Stimulated activated CD4-positive, alpha-beta T cell treated with anti-CD3 and anti-CD28 coated beads, Interleukin-12 subunit alpha, Interleukin-12 subunit beta, amount 100 ng/mL, for 48 hours (primary cell): ENCODE measurements at regions not wholly inside any gene's neighbourhood (a gene's known extent, or its start where the extent isn't known, plus 50 kb on each side); places are given as distances from the start of the nearest gene placed in this dataset.

Source experiments
- DNase-seq, 3 donors: peaks; one replicate each; pipeline ENCODE4 v3.0.0-alpha.2; 2020; ENCODE audit warnings: low read depth in 2 of 3, low spot score in 1 of 3

DNA sequence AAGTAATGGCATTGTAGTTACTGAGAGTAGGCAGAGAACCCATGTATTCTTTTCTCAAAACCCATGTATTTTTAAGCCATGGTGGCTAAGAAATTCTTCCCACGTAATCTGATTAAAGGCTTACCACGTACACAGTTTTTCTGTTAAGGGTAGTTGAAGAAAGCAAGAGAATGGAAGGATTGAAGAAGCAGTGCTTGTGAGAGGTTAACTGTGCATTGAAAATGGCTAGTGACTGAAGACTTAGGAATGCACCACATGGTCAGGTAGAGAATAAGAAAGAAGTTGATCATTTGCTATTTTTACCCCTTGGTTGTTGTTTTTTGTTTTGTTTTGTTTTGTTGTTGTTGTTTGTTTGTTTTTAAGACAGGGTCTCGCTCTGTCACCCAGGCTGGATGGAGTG, 178.9 kb upstream of the SNX7 start:
- no peak for DNase-seq

DNA sequence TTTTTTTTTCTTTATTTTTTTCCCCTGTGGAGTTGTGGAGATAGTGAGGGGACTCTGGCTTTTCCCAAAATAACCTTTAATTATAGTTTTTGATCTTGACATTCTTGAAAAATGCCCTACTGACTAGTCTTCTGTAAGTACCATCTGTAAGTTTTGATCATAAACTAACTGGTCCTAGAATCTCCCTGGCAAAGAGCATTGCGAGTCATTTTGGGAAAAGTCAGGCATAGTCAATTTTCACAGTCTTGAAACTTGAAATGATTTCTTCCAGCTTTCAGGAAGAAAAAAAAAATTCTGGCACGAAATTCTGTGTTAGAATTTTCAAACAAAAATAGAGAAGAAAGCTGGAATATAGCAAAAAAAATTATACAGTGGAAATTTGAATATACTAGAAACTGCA, 181.2 kb upstream of the SNX7 start:
- no peak for DNase-seq

DNA sequence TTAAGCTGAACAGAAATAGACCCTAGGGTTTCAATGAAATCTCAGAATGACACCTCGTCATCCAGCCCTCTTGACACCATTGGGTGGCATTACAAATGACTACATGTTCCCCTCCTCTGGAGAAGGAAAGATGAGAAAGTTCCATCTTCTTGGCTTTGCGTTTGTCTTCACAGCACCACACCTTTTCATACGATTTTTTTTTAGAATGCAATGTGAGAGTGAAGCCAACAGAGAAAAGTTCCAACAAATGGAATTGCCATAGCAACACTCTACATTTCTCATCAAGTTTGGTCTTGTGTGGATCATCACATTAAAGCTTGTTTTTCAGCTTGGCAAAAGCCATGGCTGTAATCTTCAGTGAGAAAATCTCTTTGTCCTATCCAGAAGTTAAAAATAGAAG, 183.4 kb upstream of the SNX7 start:
- no peak for DNase-seq

DNA sequence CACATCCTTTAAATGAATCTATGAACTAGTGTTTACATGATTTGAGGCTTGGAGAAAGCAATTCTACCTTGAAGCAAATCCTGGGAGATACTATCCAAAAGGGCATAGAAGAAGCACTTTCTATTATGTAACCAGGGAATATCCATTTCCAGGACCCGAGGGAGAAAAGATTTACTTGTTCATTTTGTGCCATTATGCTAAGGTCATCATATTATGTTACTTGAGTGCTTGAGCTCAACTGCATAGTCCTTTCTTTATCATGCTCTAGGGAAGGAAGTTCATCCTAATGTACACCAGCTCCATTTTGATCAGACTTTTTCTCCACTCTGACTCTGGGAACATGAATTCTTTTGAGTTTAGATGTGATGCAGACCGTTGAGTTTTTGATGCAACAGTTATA, 188.6 kb upstream of the SNX7 start:
- no peak for DNase-seq

DNA sequence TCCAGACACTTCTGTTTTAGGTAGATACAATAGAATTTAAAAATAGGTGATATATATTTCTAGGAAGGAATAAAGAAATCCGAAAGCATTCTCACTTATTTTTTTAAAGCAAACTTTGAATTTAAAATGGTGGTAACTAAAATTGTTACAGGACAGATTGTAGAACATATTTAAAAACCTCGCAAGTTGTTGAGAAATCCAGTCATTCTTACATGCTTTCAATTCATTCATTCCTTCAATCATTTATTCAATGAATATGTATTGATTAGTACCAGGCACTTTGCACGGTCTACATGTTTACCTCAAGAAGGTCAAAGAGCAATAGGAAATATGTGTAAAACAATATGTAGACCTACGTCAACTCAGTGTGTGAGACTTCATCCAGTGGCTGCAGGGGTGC, 189.9 kb upstream of the SNX7 start:
- no peak for DNase-seq

DNA sequence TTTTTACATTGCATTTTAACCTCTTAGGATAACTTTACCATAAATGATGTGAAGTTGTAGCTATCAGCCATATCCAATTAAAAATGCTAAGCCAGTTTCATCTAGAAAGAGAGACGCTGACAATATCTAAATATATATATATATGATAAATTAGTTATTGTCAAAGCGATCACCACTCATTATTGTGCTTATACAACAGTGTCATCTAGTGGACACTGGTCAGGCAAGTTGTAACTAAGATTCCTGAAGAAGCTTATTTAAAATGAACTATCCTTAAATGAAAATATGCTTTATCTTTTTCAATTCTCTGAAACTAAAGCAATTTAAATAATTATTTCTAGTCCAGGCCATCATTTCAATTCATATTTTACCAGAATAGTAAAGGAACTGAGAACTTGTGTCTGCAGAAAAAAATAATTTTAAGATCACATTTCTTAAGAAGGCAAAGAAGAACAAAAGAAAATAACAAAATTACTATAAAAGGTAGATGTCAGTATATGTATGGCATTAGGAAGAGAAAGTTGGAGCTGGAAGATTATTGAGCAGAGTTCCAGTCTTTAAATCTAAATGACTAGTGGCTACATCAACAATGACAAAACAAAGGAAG, 193.3 kb upstream of the SNX7 start:
- DNase-seq = no peak

DNA sequence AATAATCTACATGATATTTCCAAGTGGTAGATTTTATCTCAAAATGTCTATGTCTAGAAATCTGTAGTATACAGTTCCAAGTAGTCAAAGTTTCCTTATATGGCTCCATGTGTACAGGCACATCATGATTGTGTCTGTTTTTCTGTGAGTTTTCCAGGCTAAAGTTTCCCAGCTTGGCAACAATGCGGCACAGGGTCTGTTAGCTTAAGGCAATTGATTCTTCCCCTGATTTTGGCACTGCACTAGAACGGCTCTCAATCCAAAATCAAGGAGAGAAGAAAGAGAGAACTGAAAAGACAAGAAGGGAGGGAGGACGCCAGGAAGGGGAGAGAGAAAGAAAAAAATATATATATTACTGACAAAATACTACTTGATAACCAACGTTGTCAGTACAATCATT, 193.9 kb upstream of the SNX7 start:
- no peak for DNase-seq

DNA sequence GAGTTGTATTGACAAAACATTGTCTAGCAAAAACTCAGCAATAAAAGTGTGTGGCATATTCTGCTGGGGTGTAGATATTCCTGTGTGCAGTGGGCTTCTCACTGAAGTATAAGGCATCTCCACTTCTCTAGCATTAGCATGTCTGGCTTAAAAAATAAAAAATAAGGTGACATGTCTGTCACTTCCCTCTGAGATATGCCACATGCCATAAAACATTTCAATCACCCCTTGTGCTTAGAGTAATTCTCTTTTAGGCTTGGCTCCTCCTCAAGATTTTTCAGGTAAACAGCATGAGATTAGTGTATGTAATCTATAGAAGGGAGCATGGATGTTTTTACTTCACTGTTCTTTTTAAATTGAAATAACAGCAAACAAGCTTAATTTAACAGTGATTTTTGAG, 194.4 kb upstream of the SNX7 start:
- no peak for DNase-seq

DNA sequence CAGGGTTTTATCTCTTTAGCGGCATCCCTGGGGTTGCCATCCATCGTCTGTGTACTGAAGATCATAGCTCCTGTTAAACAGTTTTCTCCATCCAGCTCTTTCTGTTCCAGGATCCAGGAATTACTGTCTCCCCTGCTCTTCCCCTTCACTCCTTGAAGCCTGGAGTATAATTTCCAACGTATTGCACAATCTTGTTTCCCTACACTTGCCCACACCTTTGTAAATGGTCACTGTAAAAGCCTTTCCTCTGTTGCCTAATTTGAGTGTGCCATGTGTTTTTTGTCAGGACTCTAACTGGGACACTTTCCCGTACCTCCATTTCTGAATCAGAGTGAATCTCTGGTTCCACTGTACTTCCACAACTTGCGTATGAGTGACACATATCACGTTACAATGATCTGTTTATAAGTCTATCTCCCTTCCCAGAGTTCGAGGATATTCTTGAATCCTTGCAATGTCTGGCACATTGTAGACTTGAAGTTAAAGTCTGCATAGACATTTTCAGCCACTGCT, 199.6 kb upstream of the SNX7 start:
- no peak for DNase-seq

DNA sequence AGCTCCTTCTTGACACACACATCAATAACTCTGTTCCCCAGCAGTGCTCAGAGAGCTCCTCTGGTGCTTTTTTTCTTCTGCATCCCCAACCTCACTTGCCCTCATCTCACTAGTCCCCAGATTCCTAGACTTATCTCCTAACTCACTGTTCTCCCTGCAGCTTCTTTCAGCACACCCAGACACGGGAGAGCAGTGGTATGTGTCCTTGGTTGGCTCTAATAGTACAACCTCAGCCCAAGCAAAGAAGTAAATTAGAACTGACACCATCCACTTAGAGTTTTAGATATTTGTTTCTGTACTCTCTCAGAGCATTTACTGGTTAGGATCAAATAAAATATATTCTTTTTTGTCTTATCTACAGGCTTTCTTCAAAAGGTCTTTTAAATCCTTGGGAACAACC, 201.4 kb upstream of the SNX7 start:
- DNase-seq = no peak

DNA sequence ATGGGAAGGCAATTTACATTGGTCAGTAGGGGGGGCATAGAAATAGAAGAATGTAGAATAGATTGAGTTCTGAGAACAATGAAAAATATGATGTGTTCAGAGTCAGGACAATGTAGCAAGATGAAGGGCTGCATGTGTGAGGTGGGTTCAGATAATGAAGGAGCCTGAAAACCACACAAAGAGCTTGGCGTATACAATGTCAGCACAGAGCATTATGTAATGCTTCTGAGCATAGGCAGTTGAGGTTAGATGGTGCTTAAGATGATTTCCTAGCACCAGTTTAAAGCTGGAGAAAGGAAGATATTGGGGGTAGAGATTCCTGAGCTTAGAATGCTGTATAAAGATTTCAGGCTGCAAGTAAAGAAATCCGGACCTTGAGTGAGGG, 202.0 kb upstream of the SNX7 start:
- DNase-seq = no peak

DNA sequence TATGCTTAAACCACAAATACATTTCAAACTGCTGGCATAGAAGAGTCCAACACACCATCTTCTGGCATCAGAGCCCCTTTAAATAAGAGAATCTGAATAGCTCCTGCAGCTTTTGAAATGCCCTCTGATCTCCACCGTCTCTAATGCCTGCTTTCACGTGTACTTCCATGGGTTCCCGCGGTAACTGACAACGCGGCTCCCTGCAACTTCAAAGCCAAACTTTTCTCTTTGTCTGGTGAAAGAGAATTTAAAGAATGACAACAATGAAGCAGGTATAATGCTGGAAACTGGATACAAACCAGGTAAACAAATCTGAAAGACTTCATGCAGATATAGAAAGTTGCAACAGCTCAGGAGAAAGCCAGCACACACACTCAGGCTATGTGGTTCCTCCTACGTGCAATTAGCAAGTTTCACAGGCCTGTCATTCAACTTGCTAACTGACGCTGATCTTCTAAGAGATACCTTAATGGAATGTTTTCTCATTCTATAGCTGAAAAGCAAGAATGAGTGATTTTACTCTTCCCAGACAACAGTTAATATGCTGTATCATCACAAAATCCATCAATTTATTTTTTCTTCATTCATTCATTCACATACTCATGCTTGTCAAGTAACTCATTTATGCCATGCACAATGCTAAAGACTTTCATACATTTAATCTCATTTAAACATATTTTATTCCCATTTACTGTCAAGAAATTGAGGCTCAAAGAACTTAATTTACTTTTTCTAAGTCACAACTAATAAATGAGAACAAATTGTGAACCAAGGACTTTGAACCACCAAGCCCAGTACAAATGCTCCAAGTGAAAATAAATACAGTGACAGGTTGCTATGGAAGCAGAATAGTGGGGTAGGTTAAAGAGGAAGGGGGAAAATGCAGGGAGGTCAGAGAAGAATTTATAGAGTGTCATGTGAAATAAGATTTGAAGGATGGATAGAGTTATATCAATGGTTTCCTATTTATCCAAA, 202.7 kb upstream of the SNX7 start:
- no peak for DNase-seq

DNA sequence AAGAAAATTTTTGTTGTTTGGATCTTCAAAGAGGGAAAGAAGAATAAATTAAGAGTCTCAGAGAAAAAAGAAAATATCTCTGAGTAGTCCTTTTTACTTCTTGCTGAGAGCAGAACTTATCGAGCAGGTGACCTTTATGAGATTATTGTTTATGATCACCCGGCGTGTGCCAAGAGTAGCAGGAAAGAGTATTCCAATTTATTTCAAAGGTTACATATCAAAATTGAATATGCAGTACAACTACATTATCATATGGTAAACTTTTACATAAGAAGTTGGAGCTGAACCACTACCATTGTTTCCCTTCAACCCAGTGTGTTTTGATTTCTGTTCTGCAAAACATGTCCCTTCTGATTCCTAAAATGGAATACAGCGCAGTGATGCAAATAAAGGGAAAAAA, 204.3 kb upstream of the SNX7 start:
- DNase-seq = no peak

DNA sequence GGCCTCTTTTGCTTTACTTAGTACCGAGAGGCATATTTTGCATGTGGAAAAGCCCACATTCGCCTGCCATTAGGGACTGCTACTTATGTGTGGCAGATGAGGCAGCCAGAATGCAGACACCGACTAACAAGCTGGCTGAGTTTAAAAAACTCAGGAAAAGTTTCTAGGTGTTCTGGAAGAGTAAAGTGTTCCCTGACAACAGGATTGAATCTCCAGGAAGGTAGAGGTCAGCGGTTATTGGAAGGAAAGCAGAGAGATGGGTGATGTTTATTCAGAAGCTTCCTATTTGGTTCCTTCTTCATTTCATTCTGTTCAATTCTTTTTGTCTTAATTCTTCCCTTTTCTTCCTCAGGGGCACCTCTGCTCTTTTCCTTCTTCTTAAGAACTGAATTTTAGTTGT, 206.9 kb upstream of the SNX7 start:
- no peak for DNase-seq

DNA sequence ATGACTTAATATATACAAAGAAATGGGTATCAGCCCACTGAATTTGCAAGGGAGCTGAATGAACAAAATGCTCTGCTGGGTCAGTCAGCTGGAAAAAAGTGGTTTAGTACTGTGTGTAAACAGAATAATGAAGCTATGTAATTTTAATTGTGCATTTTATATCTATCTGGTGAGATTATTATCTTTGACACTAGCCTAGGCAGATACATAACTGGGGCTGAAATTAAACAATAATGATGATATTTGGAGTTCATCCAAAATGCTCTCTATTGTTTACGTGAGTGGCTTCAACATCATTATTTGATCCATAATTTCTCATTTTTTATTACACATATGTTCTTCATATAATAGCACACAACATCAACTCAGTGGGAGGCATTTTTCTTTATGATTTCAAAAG, 208.5 kb upstream of the SNX7 start:
- no peak for DNase-seq

DNA sequence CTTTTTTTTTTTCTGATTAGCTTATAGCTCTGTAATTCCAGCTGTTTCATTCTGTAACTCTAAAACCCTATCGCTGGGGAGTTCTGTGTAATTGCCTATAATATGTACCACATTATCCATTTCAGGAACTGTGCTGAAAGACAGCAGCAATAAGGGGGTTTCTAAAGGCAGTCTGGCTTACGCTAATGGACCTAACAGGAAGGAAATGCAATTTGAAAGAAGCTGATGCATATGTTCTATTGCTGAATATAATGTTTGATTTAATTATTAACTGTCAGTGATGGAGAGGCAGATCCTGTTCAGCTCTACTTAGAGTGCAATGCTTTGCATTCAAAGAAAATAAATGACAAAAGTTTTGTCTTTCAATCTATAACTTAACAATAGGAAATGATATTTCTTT, 209.4 kb upstream of the SNX7 start:
- no peak for DNase-seq

DNA sequence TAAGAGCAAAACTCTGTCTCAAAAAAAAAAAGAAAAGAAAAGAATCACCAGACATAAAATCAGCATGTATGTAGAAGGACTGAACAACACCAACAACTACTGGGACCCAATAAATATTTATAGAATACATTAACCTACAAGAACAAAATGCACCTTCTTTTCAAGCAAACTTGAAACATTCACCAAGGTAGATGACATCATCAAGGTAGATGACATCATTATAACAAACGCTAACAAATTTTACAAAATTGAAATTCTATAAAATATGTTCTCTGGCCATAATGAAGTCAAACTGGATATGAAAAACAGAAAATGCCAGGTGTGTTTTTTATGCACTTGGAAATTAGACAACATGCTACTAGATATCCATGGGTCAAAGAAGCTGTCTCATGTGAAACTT, 220.2 kb upstream of the SNX7 start:
- DNase-seq = no peak

DNA sequence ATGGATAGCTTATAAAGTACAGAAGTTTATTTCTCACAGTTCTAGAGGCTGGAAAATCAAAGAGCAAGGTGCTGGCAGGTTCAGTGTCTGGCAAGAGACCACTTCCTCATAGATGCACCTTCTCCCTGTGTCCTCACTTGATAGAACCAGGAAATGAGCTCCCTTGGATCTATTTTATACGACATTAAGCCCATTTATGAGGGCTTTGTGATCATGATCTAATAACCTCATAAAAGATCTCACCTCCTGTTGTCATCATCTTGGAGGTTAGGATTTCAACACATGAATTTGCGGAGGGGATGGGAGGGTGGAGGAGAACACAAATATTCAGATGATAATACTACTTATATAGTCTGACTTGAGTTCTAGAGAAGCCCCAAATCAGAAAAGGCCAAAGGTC, 222.1 kb upstream of the SNX7 start:
- DNase-seq = no peak

DNA sequence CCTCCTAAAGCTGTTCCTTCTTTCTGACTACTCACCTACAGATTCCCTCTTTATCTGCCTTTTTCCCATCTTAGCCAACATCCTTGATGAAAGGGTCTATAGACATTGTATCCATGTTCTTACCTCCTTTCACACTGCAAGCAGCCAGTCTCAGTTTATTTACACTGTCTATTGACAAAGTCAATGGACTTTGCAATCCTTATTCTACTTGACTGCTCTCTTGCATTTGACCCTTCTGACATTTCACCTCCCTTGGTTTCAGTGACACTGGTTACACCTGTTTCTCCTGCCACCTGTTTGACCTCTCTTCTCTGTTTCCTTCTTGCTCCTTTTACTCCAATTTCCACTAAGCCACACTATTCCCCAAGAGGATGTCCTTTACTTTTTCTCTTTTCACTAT, 224.0 kb upstream of the SNX7 start:
- DNase-seq = no peak

DNA sequence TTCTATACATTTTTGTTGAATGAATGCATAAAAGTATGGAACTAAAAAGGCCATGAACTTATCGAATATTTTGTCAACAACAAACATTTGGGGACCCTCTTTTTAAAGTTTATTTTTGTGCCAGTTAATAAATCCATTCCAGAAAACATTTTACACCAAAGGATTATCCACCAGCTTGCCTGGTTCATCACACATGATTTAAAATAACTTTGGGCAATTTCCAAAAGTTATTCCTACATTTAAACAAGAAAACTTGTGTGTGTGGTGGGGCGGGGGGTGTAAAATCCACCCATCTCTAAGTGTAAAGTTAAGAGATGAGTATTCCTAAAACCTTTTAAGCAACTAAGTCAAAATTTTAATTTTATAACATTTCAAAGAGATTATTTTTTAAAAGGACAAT, 224.5 kb upstream of the SNX7 start:
- no peak for DNase-seq

DNA sequence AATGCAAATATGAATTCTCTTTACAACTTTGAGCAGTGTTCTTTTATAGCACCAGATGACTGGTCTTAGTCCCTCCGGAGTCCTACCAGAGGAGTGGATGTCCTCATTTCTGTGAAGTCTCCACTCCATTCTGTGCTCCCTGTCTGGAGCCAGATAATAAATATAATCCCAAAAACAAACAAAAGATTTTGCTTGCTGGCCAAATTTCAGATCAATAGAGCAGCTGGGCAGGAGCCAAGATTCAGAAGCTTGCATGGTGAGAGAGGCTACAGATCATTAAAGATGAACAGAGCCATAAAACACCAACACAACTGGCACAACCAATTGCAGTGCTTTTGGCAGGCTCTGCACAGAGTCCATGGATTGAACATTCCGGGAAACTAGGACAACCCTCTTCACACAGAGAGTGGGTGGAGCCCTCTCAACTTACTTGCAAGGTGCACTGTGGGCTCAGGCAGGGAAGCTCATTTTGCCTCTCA, 231.5 kb upstream of the SNX7 start:
- DNase-seq = no peak

DNA sequence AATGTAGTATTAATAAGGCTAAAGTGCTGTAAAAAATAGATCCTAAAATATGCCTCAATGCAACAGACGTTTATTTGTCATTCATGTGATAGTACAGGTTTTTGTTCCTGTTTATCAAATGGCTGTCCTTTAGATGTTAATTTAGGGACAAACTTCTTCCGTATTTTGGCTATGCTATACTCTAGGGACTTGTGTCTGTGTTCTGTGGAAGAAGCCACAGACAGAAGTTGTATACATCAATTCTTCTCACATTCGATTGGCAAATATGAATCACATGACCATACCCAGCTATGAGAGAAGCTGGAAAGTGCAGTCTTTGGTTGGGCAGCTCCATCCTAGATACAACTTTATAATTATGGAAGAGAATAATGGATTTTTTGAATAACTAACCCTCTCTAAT, 232.7 kb upstream of the SNX7 start:
- no peak for DNase-seq

DNA sequence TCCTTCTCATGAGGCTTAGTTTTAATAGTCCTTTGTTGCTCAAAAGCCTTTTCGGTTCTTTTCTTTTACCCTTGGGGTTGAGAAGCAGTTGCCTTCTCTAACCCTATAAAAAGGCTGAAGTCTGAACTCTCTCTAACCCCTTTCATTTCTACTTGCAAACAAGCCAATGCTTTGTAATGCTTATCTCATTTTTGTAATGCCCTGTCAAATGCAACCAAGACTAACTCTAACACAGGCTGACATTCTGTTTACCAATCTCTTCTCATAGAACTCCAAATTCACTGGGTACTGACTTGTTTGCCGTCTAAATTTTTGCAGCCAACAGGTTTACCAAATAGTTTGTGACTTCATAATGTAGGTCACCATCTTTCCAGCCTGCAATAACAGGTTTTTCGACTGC, 233.9 kb upstream of the SNX7 start:
- no peak for DNase-seq
